ENCODE measurements at regions not wholly inside any gene's neighbourhood (a gene's known extent, or its start where the extent isn't known, plus 50 kb on each side); places are given as distances from the start of the nearest gene placed in this dataset.

DNA sequence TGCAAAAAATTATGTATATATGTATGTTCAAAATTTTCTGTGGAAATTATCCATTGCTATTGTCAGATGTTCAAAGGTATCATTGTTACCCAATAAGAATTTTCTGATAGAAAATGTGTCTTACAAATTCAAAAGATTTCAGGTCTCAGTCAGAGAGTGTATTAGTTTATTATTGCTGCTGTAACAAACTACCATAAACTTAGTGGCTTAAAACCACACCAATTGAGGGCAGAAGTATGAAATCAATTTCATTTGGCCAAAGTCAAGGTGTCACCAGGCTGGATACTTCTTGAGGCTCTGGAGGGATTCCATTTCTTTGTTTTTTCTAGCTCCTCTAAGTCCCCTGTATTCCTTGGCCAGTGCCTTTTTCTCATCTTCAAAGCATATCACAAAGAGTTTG lies 914.4 kb upstream of the ROBO1 start:
- no peaks in the 10 kb centered on the region for H3K27me3 ChIP-seq
- no peak for DNase-seq
- no peaks in the 10 kb centered on the region for H3K9me3 ChIP-seq
- ATAC-seq = no peak
- TF ChIP-seq, protein P1, sequence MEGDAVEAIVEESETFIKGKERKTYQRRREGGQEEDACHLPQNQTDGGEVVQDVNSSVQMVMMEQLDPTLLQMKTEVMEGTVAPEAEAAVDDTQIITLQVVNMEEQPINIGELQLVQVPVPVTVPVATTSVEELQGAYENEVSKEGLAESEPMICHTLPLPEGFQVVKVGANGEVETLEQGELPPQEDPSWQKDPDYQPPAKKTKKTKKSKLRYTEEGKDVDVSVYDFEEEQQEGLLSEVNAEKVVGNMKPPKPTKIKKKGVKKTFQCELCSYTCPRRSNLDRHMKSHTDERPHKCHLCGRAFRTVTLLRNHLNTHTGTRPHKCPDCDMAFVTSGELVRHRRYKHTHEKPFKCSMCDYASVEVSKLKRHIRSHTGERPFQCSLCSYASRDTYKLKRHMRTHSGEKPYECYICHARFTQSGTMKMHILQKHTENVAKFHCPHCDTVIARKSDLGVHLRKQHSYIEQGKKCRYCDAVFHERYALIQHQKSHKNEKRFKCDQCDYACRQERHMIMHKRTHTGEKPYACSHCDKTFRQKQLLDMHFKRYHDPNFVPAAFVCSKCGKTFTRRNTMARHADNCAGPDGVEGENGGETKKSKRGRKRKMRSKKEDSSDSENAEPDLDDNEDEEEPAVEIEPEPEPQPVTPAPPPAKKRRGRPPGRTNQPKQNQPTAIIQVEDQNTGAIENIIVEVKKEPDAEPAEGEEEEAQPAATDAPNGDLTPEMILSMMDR (IDR thresholded peaks at IDR 0.05) = no peak
- no peak overlapping the region for H3K4me3 ChIP-seq
- H3K36me3 ChIP-seq = no peaks in the 10 kb centered on the region
- no peak overlapping the region for H3K27ac ChIP-seq
- H3K4me1 ChIP-seq = no peaks in the 10 kb centered on the region
- intact Hi-C loops (cut with DNase I) = no loop called here

DNA sequence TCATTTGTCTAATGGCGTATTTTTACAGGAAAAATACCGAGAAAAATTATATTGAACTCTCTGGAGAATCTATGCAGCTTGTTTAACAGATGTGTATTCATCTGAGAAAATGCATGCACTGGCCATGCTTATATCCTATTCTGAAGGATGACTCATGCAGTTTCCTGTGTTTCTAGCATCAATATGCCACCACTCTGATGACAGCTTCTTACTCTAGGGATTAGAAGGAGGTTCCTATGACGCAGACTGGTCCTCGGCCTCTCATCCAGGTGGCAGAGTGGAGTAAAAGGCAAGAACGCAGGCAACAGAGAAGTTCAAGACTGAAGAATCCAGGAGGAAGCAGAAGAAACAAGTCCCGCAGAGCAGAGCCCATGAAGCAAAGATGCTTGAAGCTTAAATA lies 910.0 kb upstream of the ROBO1 start:
- no peak for ATAC-seq
- no peak overlapping the region for H3K4me3 ChIP-seq
- TF ChIP-seq, protein P1 (IDR thresholded peaks at IDR 0.05) = no peak
- H3K27me3 ChIP-seq = no peaks in the 10 kb centered on the region
- no peak for DNase-seq
- intact Hi-C loops (cut with DNase I) = no loop called here
- no peaks in the 10 kb centered on the region for H3K4me1 ChIP-seq
- no peaks in the 10 kb centered on the region for H3K36me3 ChIP-seq
- H3K27ac ChIP-seq = no peak overlapping the region
- no peaks in the 10 kb centered on the region for H3K9me3 ChIP-seq

DNA sequence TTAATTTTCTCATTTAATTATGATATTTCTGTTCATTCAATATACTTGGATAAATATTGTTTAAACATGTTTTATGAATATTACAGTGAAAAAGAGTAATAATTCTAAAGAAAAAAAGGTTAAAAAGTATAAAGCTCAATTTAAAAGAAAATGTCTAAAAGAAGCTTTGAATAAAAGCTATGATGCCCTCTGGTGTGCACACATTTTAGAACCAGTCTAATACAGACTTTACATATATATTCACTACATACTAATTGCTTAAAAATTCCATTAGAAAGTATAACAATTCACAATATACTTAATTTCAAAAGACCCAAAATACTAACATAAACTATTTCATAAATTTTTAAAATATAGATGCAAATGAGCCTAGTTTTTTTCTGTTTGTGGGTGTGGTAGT lies 909.1 kb upstream of the ROBO1 start:
- Histone ChIP-seq H3K4me1 (no peaks in the 10 kb centered on the region), H3K27me3 (no peaks in the 10 kb centered on the region), H3K27ac (no peak overlapping the region), H3K4me3 (no peak overlapping the region), H3K9me3 (no peaks in the 10 kb centered on the region), H3K36me3 (no peaks in the 10 kb centered on the region)
- intact Hi-C loops (cut with DNase I) = no loop called here
- ATAC-seq (no peak), DNase-seq (no peak)
- TF ChIP-seq, protein P1 (IDR thresholded peaks at IDR 0.05) = no peak

DNA sequence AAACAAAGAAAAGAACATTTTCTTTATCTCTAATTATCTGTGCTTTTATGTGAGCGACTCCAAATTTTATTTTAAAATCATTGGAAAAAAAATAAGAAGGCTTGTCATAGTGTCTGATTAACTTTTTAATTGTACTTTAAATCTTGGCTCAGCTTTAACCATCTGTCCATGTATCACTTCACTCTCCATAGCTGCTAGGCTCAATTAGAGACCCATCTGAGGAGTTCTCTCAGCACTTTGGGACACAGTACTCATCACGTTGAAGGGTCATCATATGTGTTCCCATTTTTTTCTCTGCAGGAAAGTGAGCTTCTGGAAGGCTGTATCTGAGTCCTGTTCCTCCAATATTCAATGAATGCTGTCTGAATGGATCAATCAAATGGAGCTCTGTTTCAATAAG lies 908.5 kb upstream of the ROBO1 start:
- Histone ChIP-seq H3K27ac (no peak overlapping the region), H3K27me3 (no peaks in the 10 kb centered on the region), H3K4me1 (no peaks in the 10 kb centered on the region), H3K9me3 (no peaks in the 10 kb centered on the region), H3K36me3 (no peaks in the 10 kb centered on the region), H3K4me3 (no peak overlapping the region)
- intact Hi-C loops (cut with DNase I) = no loop called here
- DNase-seq (no peak), ATAC-seq (no peak)
- TF ChIP-seq, protein P1 (IDR thresholded peaks at IDR 0.05) = no peak

DNA sequence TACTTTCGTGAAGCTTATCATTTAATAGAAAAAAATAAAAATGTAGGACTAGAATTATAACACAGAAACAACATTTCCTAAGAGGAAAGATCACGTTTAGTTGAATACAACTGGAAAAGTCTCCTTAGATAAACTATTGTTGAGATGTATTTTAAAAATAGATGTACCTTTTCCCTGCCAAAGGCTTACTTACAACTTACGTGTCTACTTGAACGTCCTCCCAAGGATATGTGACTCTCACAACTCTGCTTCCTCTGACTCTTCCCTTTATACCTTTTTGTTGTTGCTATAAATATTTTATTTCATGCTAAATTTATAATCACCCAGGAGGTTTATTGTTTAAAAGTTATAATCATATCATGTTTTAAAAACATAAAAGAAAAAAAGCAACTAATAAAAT lies 908.0 kb upstream of the ROBO1 start:
- no peak overlapping the region for H3K4me3 ChIP-seq
- no peaks in the 10 kb centered on the region for H3K36me3 ChIP-seq
- H3K9me3 ChIP-seq = no peaks in the 10 kb centered on the region
- ATAC-seq (no peak), DNase-seq (no peak)
- H3K27ac ChIP-seq = no peak overlapping the region
- TF ChIP-seq, protein P1 (IDR thresholded peaks at IDR 0.05) = no peak
- intact Hi-C loops (cut with DNase I) = no loop called here
- no peaks in the 10 kb centered on the region for H3K27me3 ChIP-seq
- no peaks in the 10 kb centered on the region for H3K4me1 ChIP-seq

DNA sequence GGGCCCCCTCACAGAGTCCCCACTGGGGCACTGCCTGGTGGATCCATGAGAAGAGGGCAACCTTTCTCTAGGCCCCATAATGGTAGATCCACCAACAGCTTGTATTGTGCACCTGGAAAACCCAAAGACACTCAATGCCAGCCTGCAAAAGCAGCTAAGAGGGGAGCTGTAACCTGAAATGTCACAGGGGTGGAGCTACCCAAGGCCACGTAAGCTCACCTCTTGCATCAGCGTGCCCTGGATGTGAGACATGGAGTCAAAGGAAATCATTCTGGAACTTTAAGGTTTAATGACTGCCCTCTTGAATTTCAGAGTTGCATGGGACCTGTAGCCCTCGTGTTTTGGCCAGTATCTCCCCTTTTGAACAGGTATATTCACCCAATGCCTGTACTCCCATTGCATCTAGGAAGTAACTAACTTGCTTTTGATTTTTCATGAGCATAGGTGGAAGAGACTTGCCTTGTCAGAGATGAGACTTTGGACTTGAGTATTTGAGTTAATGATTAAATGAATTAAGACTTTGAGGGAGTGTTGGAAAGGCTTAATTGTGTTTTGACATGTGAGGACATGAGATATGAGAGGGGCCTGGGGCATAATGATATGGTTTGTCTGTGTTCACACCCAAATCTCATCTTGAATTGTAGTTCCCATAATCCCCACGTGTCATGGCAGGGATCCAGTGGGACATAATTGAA lies 900.9 kb upstream of the ROBO1 start:
- H3K4me3 ChIP-seq = no peak overlapping the region
- TF ChIP-seq, protein P1 (IDR thresholded peaks at IDR 0.05) = no peak
- no peak for ATAC-seq
- H3K27me3 ChIP-seq = no peaks in the 10 kb centered on the region
- no peak for DNase-seq
- H3K36me3 ChIP-seq = no peaks in the 10 kb centered on the region
- H3K27ac ChIP-seq = no peak overlapping the region
- intact Hi-C loops (cut with DNase I) = no loop called here
- H3K9me3 ChIP-seq = peaks cover 9% of the 10 kb centered on the region
- no peaks in the 10 kb centered on the region for H3K4me1 ChIP-seq

Measured in upper lobe of right lung (tissue), 1 donor.